Fibroblast of peridontal ligament (primary cell): ENCODE measurements at regions not wholly inside any gene's neighbourhood (a gene's known extent, or its start where the extent isn't known, plus 50 kb on each side); places are given as distances from the start of the nearest gene placed in this dataset.
"Not testable (repeated sequence)": the region's sequence is repeated elsewhere in the genome, so short reads cannot be mapped to it uniquely, and the experiment has no call there.

Experiments
- DNase-seq: peaks from one replicate; pipeline ENCODE4 v3.0.0-alpha.2; 2010; ENCODE audit errors: extremely low read depth

GRCh38 chr7:51949726-51950644, 633.4 kb upstream of the COBL start:
- DNase-seq, result no peak

- DNase-seq, result no peak
Measured at GRCh38 chr7:51930834-51931233, 614.2 kb upstream of the COBL start.

GRCh38 chr7:51929818-51930217, 613.2 kb upstream of the COBL start:
- no peak for DNase-seq

- DNase-seq, result no peak
Measured at GRCh38 chr7:51927738-51928137, 611.1 kb upstream of the COBL start.

GRCh38 chr7:51918581-51918980, 602.0 kb upstream of the COBL start:
- DNase-seq, result no peak

- DNase-seq, result no peak
Measured at GRCh38 chr7:51901489-51901840, 584.9 kb upstream of the COBL start.

- DNase-seq, result not testable (repeated sequence)
Measured at GRCh38 chr7:51900755-51901488, 584.3 kb upstream of the COBL start.

GRCh38 chr7:51899611-51900010, 583.0 kb upstream of the COBL start:
- DNase-seq, result no peak

- DNase-seq, result no peak
Measured at GRCh38 chr7:51882412-51882811, 565.8 kb upstream of the COBL start.

GRCh38 chr7:51881309-51881708, 564.7 kb upstream of the COBL start:
- no peak for DNase-seq

- DNase-seq, result no peak
Measured at GRCh38 chr7:51878865-51879264, 562.3 kb upstream of the COBL start.

- DNase-seq, result no peak
Measured at GRCh38 chr7:51869452-51869851, 552.8 kb upstream of the COBL start.

- DNase-seq, result no peak
Measured at GRCh38 chr7:51867117-51867516, 550.5 kb upstream of the COBL start.

- DNase-seq, result no peak
Measured at GRCh38 chr7:51860305-51860704, 543.7 kb upstream of the COBL start.

GRCh38 chr7:51850126-51850525, 533.5 kb upstream of the COBL start:
- DNase-seq, result no peak

GRCh38 chr7:51847461-51848134, 531.0 kb upstream of the COBL start:
- no peak for DNase-seq

- not testable (repeated sequence) for DNase-seq
Measured at GRCh38 chr7:51839130-51839529, 522.5 kb upstream of the COBL start.

GRCh38 chr7:51827631-51828030, 511.0 kb upstream of the COBL start:
- DNase-seq, result no peak

- no peak for DNase-seq
Measured at GRCh38 chr7:51824050-51824449, 507.4 kb upstream of the COBL start.

- DNase-seq, result no peak
Measured at GRCh38 chr7:51823437-51823836, 506.8 kb upstream of the COBL start.

GRCh38 chr7:51817694-51818225, 501.2 kb upstream of the COBL start:
- DNase-seq, result no peak

GRCh38 chr7:51805783-51806431, 489.3 kb upstream of the COBL start:
- not testable (repeated sequence) for DNase-seq
